B cell (primary cell): ENCODE measurements at regions not wholly inside any gene's neighbourhood (a gene's known extent, or its start where the extent isn't known, plus 50 kb on each side); places are given as distances from the start of the nearest gene placed in this dataset.

ENCODE experiments used
- ATAC-seq: fragments of 200-7000 bp; cut with Tn5 transposase; one replicate; pipeline ENCODE4 v1.10.0; 2021; ENCODE audit warnings: low read depth, mild to moderate bottlenecking, moderate number of reproducible peaks, moderate library complexity
- CTCF ChIA-PET: fragments of 350-600 bp; sonication (Branson Sonifier 250); formaldehyde crosslinking; loops from one replicate; lab custom pipeline; 2021; ENCODE audit warnings: antibody characterized with exemption, inconsistent platforms; lab: Charles Lee
- POLR2A ChIA-PET: fragments of 350-600 bp; sonication (Branson Sonifier 250); formaldehyde crosslinking; loops from one replicate; lab custom pipeline; 2021; ENCODE audit warnings: antibody characterized with exemption; lab: Charles Lee
- DNase-seq: peaks from one replicate; pipeline ENCODE4 v3.0.0; 2013
- H2AFZ ChIP-seq: 2 replicates; pipeline ENCODE4 v1.6.1; 2012; ENCODE audit warnings: mild to moderate bottlenecking, low read depth, low read length; ENCODE audit not compliant: insufficient read depth, poor library complexity, severe bottlenecking
- H3K27ac ChIP-seq, 2 donors: 1 replicate in 1 of 2; 2 replicates in 1 of 2; pipeline ENCODE4 v1.5.1; 2012 to 2013; ENCODE audit warnings: low read length in 2 of 2, mild to moderate bottlenecking in 2 of 2, moderate library complexity in 1 of 2
- H3K27me3 ChIP-seq, 4 experiments: fragments of 200-600 bp in 1 of 4; sonication (generic) in 1 of 4; replicated peaks in 1 of 4; 1 replicate in 2 of 4; 2 replicates in 2 of 4; pipeline versions ENCODE4 v1.6.1 to v1.7.0; 2013 to 2016; ENCODE audit warnings: low read length in 3 of 4, mild to moderate bottlenecking in 2 of 4, mixed read lengths in 1 of 4, moderate library complexity in 1 of 4; ENCODE audit not compliant: insufficient read depth in 4 of 4, control insufficient read depth in 3 of 4; ENCODE audit errors: control extremely low read depth in 1 of 4
- H3K36me3 ChIP-seq, 2 experiments: replicated peaks in 1 of 2; 1 replicate in 1 of 2; 2 replicates in 1 of 2; pipeline versions ENCODE4 v1.6.1 to v1.7.1; 2013; ENCODE audit warnings: low read length in 1 of 2; ENCODE audit not compliant: insufficient read depth in 2 of 2, control insufficient read depth in 1 of 2; ENCODE audit errors: control extremely low read depth in 1 of 2, extremely low read depth in 1 of 2
- H3K4me1 ChIP-seq, 2 donors: fragments of 200-600 bp in 1 of 2; sonication (generic) in 1 of 2; 1 replicate in 1 of 2; 2 replicates in 1 of 2; pipeline versions ENCODE4 v1.5.1 to v1.6.1; 2013 to 2017; ENCODE audit warnings: low read length in 2 of 2; ENCODE audit not compliant: control insufficient read depth in 2 of 2, insufficient read depth in 2 of 2
- H3K4me2 ChIP-seq: replicated peaks from 2 replicates; pipeline ENCODE3; 2012; ENCODE audit warnings: mild to moderate bottlenecking, low read depth, low read length; ENCODE audit not compliant: poor library complexity, severe bottlenecking
- H3K4me3 ChIP-seq, 5 experiments: fragments of 200-600 bp in 1 of 5; sonication (generic) in 1 of 5; 1 replicate in 3 of 5; 2 replicates in 2 of 5; pipeline versions ENCODE4 v1.5.1 to v1.7.0; 2011 to 2016; ENCODE audit warnings: low read length in 4 of 5, mild to moderate bottlenecking in 4 of 5, low read depth in 2 of 5, control low read depth in 1 of 5, moderate library complexity in 1 of 5; ENCODE audit not compliant: insufficient read depth in 1 of 5; ENCODE audit errors: control extremely low read depth in 1 of 5, extremely low read depth in 1 of 5
- H3K79me2 ChIP-seq: fragments of 200-600 bp; sonication (generic); one replicate; pipeline ENCODE4 v1.6.0; 2016; ENCODE audit warnings: low read length; ENCODE audit not compliant: control insufficient read depth, insufficient read depth
- H3K9ac ChIP-seq: fragments of 200-600 bp; sonication (generic); 2 replicates; pipeline ENCODE4 v1.6.1; 2017; ENCODE audit warnings: mild to moderate bottlenecking, low read length, moderate library complexity
- H3K9me3 ChIP-seq, 3 donors: one replicate each; pipeline versions ENCODE4 v1.6.1 to v1.7.1; 2013; ENCODE audit warnings: low read length in 2 of 3; ENCODE audit not compliant: control insufficient read depth in 2 of 3, insufficient read depth in 1 of 3; ENCODE audit errors: control extremely low read depth in 1 of 3
- H4K20me1 ChIP-seq: 2 replicates; pipeline ENCODE4 v1.6.0; 2012; ENCODE audit warnings: mild to moderate bottlenecking, low read length; ENCODE audit not compliant: insufficient read depth, control insufficient read depth, poor library complexity, severe bottlenecking
- H3K27ac Mint-ChIP-seq: one replicate; pipeline ENCODE4 v1.8.0; 2021; ENCODE audit warnings: mixed read lengths
- H3K27me3 Mint-ChIP-seq: one replicate; pipeline ENCODE4 v1.8.0; 2021; ENCODE audit warnings: mixed read lengths
- H3K4me1 Mint-ChIP-seq: one replicate; pipeline ENCODE4 v1.8.0; 2021; ENCODE audit warnings: mixed read lengths
- H3K4me3 Mint-ChIP-seq: one replicate; pipeline ENCODE4 v1.8.0; 2021; ENCODE audit warnings: mixed read lengths
- H3K9me3 Mint-ChIP-seq: one replicate; pipeline ENCODE4 v1.8.0; 2022; ENCODE audit warnings: mixed read lengths; ENCODE audit not compliant: insufficient read depth
- EZH2 ChIP-seq: IDR thresholded peaks from 2 replicates; pipeline ENCODE4 v1.6.1; 2012; ENCODE audit warnings: borderline replicate concordance, low read depth, mild to moderate bottlenecking, moderate library complexity, low read length; ENCODE audit not compliant: insufficient read depth, poor library complexity, severe bottlenecking
- WGBS: methylation state at CpG from one replicate; pipeline ENCODE4 v1.1.5; 2013; ENCODE audit warnings: missing lambda C conversion rate; ENCODE audit not compliant: insufficient coverage; 5-methylcytosine and 5-hydroxymethylcytosine counted together
- intact Hi-C: fragments of 100-400 bp; cut with micrococcal nuclease; formaldehyde crosslinking; loops from one replicate; pipeline ENCODE4 v1.10.0; 2022
- TF ChIP-seq, protein P1 (sequence below): fragments of 200-600 bp; IDR thresholded peaks from one replicate; pipeline ENCODE4 v1.8.0; 2022; ENCODE audit warnings: antibody characterized with exemption, mild to moderate bottlenecking

DNA sequence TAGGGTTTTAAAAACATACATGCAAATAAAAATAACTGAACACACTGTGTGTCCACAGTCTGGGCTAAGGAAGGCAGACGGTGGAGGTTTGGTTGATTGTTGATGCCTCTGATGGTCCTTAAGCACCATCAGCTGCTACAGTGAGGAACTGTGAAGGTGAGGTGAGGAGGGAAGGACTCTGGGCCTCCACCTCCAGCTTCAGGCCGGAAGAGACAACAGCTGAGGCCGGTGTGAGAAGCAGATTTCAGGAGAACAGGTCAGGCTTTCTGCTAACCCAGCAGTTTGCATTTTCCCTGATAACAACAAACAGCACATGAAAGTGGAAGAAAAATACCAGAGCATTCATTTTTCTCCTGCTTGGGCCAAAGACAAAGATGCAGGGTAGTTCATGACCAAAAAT lies 189.9 kb upstream of the AJAP1 start:
- Mint-ChIP-seq H3K4me1 (no peaks in the 10 kb centered on the region), H3K9me3 (peaks cover 2% of the 10 kb centered on the region), H3K27me3 (peaks cover 5% of the 10 kb centered on the region), H3K27ac (no peak overlapping the region), H3K4me3 (no peak overlapping the region)
- Histone ChIP-seq H3K4me3 (no peak overlapping the region), H3K36me3 (no peaks in the 10 kb centered on the region), H3K9me3 (peaks cover 0 to 13% (median 0%) of the 10 kb centered on the region in 3 donors), H3K4me2 (no peak overlapping the region), H3K27me3 (peaks cover 0 to 2% (median 0%) of the 10 kb centered on the region in 4 experiments), H2AFZ (no peak overlapping the region), H3K79me2 (no peaks in the 10 kb centered on the region), H3K4me1 (no peaks in the 10 kb centered on the region), H4K20me1 (no peaks in the 10 kb centered on the region), H3K27ac (no peak overlapping the region), H3K9ac (no peak overlapping the region)
- POLR2A ChIA-PET: no interaction called here
- no peak for DNase-seq
- intact Hi-C loops: no loop called here
- 100% methylated on average over 1 of the region's 3 CpGs for WGBS
- CTCF ChIA-PET: no interaction called here
- no peak for ATAC-seq
- TF ChIP-seq, protein P1, sequence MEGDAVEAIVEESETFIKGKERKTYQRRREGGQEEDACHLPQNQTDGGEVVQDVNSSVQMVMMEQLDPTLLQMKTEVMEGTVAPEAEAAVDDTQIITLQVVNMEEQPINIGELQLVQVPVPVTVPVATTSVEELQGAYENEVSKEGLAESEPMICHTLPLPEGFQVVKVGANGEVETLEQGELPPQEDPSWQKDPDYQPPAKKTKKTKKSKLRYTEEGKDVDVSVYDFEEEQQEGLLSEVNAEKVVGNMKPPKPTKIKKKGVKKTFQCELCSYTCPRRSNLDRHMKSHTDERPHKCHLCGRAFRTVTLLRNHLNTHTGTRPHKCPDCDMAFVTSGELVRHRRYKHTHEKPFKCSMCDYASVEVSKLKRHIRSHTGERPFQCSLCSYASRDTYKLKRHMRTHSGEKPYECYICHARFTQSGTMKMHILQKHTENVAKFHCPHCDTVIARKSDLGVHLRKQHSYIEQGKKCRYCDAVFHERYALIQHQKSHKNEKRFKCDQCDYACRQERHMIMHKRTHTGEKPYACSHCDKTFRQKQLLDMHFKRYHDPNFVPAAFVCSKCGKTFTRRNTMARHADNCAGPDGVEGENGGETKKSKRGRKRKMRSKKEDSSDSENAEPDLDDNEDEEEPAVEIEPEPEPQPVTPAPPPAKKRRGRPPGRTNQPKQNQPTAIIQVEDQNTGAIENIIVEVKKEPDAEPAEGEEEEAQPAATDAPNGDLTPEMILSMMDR: no peak
- no peak for TF ChIP-seq EZH2

DNA sequence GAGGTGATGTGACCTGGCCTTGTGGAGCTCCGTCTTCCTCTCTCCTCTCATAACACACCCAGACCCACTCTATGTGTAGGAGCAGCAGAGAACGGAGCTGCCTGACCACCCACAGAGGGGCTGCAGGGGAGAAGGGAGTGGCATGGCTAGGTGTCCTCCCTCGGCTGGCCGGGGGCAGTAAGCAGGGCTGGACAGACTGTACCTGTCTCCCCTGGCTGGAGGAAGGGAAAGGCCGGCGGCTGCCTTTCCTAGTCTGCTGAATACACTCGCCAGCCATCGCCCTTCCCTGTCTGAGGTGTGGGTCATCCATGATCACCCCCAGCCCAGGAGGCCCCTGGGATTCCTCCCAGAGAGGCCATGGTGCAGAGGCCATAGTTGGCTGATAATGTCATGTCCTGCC lies 187.2 kb upstream of the AJAP1 start:
- H3K9me3 ChIP-seq: peaks cover 0 to 10% (median 0%) of the 10 kb centered on the region in 3 donors
- H3K27ac ChIP-seq: no peak overlapping the region
- no peaks in the 10 kb centered on the region for H3K4me1 Mint-ChIP-seq
- no peak overlapping the region for H3K4me3 Mint-ChIP-seq
- no peaks in the 10 kb centered on the region for H3K4me1 ChIP-seq
- no peaks in the 10 kb centered on the region for H4K20me1 ChIP-seq
- POLR2A ChIA-PET: no interaction called here
- DNase-seq (no peak), ATAC-seq (no peak)
- H3K9me3 Mint-ChIP-seq: peaks cover 2% of the 10 kb centered on the region
- H3K27ac Mint-ChIP-seq: no peak overlapping the region
- no peak overlapping the region for H3K9ac ChIP-seq
- H2AFZ ChIP-seq: no peak overlapping the region
- H3K36me3 ChIP-seq: no peaks in the 10 kb centered on the region
- H3K27me3 Mint-ChIP-seq: peaks cover 5% of the 10 kb centered on the region
- WGBS: 88% methylated on average over 7 of the region's 8 CpGs
- no peak overlapping the region for H3K4me2 ChIP-seq
- intact Hi-C loops: no loop called here
- no peaks in the 10 kb centered on the region for H3K79me2 ChIP-seq
- no peak overlapping the region for H3K4me3 ChIP-seq
- TF ChIP-seq EZH2: no peak
- TF ChIP-seq, protein P1: no peak
- peaks cover 0 to 2% (median 0%) of the 10 kb centered on the region in 4 experiments for H3K27me3 ChIP-seq
- CTCF ChIA-PET: no interaction called here
